Kidney (tissue), 13 donors: ENCODE measurements at regions not wholly inside any gene's neighbourhood (a gene's known extent, or its start where the extent isn't known, plus 50 kb on each side); places are given as distances from the start of the nearest gene placed in this dataset.

Experiments used
- DNase-seq, 5 donors: peaks; one replicate each; pipeline ENCODE4 v3.0.0-alpha.2; 2013 to 2020
- FAIRE-seq: peaks from 2 replicates; lab custom pipeline; 2012; peaks lifted over from hg19 to GRCh38; lab: Jason Lieb, UNC
- H3K27ac ChIP-seq, 2 donors: one replicate each; pipeline ENCODE4 v1.7.0; 2013; ENCODE audit warnings: low read depth in 2 of 2, low read length in 2 of 2, inconsistent platforms in 1 of 2
- H3K27me3 ChIP-seq: one replicate; pipeline ENCODE4 v1.7.1; 2013; ENCODE audit warnings: low read length, inconsistent platforms; ENCODE audit not compliant: control insufficient read depth, insufficient read depth
- H3K36me3 ChIP-seq, 3 donors: one replicate each; pipeline versions ENCODE4 v1.7.0 to v1.7.1; 2013; ENCODE audit warnings: low read length in 3 of 3, control low read depth in 1 of 3, inconsistent platforms in 1 of 3; ENCODE audit not compliant: insufficient read depth in 3 of 3, control insufficient read depth in 2 of 3
- H3K4me1 ChIP-seq, 3 donors: one replicate each; pipeline versions ENCODE4 v1.7.0 to v1.7.1; 2013; ENCODE audit warnings: low read length in 3 of 3, inconsistent platforms in 1 of 3, low read depth in 1 of 3; ENCODE audit not compliant: control insufficient read depth in 2 of 3, insufficient read depth in 2 of 3
- H3K4me3 ChIP-seq, 3 donors: one replicate each; pipeline versions ENCODE4 v1.7.0 to v1.8.1; 2013; ENCODE audit warnings: low read length in 3 of 3, control low read depth in 1 of 3, inconsistent platforms in 1 of 3
- H3K9ac ChIP-seq, 3 donors: one replicate each; pipeline versions ENCODE4 v1.7.0 to v1.7.1; 2013; ENCODE audit warnings: low read length in 3 of 3, control low read depth in 1 of 3, inconsistent platforms in 1 of 3
- H3K9me3 ChIP-seq, 3 donors: one replicate each; pipeline versions ENCODE4 v1.7.0 to v1.7.1; 2013; ENCODE audit warnings: low read length in 3 of 3, control low read depth in 1 of 3, inconsistent platforms in 1 of 3; ENCODE audit not compliant: control insufficient read depth in 2 of 3, insufficient read depth in 1 of 3
- intact Hi-C: fragments of 100-400 bp; cut with DNase I; formaldehyde crosslinking; loops from one replicate; pipeline ENCODE4 v1.11.1; 2022
- TF ChIP-seq, protein P1 (sequence below): IDR thresholded peaks from 3 replicates; pipeline ENCODE4 v1.5.1; 2012; ENCODE audit warnings: mild to moderate bottlenecking, moderate library complexity, borderline replicate concordance; ENCODE audit not compliant: insufficient read depth; ENCODE audit errors: extremely low read depth
- donor health status: control.
- donor health status: control.
- donor health status: control.
- donor health status: control.
- donor health status: control.
- donor health status: DM: yes; HTN: yes; CAD: no.
- donor health status: Normal renal cell carcinoma (clear cell type).

DNA sequence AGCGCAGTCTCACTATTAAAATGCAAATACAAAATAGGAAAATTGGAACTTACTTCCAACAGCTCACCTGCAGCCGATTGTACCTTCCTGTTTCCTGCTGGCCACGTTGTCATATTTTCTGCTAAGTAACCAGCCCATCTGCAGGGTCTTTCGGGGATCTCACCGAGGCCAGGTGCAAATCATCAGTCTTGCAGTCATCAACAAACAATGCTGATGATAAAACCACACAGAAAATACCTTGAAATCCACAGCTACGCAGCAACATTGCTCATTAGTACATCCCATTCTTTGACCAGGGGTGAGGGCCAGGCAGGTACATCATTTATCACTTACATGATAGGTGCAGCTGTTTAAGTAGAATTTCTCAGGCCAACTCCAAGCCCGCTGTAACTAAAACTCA is 406.9 kb downstream of the TMEM121 start:
- TF ChIP-seq, protein P1, sequence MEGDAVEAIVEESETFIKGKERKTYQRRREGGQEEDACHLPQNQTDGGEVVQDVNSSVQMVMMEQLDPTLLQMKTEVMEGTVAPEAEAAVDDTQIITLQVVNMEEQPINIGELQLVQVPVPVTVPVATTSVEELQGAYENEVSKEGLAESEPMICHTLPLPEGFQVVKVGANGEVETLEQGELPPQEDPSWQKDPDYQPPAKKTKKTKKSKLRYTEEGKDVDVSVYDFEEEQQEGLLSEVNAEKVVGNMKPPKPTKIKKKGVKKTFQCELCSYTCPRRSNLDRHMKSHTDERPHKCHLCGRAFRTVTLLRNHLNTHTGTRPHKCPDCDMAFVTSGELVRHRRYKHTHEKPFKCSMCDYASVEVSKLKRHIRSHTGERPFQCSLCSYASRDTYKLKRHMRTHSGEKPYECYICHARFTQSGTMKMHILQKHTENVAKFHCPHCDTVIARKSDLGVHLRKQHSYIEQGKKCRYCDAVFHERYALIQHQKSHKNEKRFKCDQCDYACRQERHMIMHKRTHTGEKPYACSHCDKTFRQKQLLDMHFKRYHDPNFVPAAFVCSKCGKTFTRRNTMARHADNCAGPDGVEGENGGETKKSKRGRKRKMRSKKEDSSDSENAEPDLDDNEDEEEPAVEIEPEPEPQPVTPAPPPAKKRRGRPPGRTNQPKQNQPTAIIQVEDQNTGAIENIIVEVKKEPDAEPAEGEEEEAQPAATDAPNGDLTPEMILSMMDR, result no peak
- H3K4me3 ChIP-seq, result no peak overlapping the region
- H3K36me3 ChIP-seq, result no peaks in the 10 kb centered on the region
- DNase-seq, result no peak
- no peaks in the 10 kb centered on the region for H3K9me3 ChIP-seq
- H3K4me1 ChIP-seq, result no peaks in the 10 kb centered on the region
- no peak overlapping the region for H3K27ac ChIP-seq
- intact Hi-C loops, result no loop called here
- no peak overlapping the region for H3K9ac ChIP-seq
- FAIRE-seq, result no peak
- H3K27me3 ChIP-seq, result no peaks in the 10 kb centered on the region

DNA sequence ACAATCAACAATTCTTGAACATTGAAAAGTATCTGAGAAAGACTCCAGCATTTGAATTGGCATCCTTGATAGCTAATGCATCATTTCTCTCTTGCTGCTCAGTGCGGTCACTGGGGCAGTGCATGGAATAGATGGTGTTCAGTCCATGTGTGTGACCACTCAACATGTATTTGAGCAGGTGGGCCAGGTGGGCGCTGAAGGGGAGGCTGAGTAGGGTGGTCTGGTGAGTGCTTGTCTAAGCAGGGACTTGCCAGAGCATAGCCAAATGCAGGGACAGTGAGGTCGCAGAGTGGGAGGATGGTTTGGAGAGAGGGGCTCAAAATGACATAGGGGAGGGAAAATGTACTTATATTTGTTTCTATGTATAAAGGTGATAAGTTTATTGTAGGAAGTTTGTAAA is 409.0 kb downstream of the TMEM121 start:
- no peaks in the 10 kb centered on the region for H3K27me3 ChIP-seq
- TF ChIP-seq, protein P1, result no peak
- DNase-seq, result no peak

DNA sequence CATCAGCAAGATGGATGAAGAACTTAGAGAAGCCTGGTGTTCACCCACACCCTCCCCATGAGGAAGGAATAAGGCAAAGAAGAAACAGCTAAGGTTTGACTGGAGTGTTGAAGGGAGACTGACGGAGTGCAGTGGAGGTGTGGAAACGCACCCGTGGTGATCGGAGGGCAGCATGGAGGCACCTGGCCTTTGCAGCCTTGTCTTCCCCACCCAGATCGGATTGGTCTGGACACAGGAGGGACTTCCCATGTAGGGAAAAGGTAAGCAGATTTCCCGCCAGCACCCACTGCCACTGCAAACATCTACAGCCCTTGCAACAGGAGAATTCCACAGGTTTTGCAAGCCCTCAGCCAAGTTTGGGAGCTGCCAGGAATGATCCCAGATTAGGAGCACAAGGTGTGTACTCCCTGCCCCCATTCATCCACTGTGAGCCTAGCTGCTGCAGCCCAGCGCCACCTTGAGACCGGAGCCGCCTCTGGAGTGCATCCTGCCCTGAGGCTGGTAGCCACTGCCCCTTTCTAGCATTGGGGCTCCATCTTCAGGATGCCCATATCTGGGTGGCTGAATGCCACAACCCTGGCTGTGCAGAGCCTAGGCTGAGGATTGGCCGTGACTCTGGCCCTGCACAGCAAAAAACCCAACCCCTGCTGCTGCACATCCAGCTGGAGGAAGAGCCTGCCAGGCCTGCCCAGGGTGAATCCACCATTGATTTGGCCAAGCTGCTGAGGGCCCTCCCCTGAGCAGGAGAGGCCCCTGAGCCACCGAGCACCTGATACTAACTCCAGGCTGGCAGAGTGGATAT is 411.1 kb downstream of the TMEM121 start:
- no peaks in the 10 kb centered on the region for H3K4me1 ChIP-seq
- H3K36me3 ChIP-seq, result no peaks in the 10 kb centered on the region
- peaks cover 0 to 10% (median 0%) of the 10 kb centered on the region in 3 donors for H3K9me3 ChIP-seq
- no peak overlapping the region for H3K9ac ChIP-seq
- DNase-seq, result peak in 1 of 5 donors; percentile 3
- H3K4me3 ChIP-seq, result no peak overlapping the region
- TF ChIP-seq, protein P1, result no peak
- H3K27ac ChIP-seq, result no peak overlapping the region
- no peak for FAIRE-seq
- intact Hi-C loops, result no loop called here
- no peaks in the 10 kb centered on the region for H3K27me3 ChIP-seq

More for the DNA sequence above, 409.0 kb downstream of the TMEM121 start:
- Histone ChIP-seq H3K9ac (no peak overlapping the region), H3K9me3 (peaks cover 0 to 10% (median 0%) of the 10 kb centered on the region in 3 donors), H3K27ac (no peak overlapping the region), H3K4me3 (no peak overlapping the region), H3K4me1 (no peaks in the 10 kb centered on the region), H3K36me3 (no peaks in the 10 kb centered on the region)
- FAIRE-seq, result no peak
- intact Hi-C loops, result no loop called here
